ENCODE measurements at regions not wholly inside any gene's neighbourhood (a gene's known extent, or its start where the extent isn't known, plus 50 kb on each side); places are given as distances from the start of the nearest gene placed in this dataset.

DNA sequence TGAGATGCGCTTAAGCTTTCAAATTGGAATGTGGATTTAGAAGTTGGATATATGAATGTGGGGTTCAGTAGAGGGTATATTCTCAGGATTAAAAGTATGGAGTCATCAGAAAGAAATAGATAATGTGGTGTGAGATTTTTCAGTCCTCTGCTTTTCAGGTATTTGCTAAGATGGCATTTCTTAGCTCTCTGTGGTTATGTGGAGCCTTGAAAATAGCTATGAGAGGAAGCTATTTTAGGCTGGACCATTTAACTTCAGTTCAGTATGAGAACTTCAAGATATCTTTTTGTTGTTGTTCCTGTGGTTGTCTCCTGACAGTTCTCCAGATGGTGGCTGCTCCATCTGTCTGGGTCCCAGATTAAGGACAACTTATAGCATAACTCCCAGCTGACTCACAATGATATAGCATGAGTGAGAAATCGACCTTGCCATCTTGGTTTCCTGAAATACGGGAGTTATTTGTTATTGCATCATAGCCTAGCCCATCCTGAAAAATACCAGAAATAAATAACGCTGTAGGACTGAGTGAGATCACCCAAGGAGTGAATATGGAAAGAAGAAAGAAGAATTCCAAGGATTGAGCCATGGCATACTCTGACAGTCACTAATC lies 461.5 kb downstream of the ANXA1 start:
- peak; percentile 66 for DNase-seq (ENCODE audit: low read depth)
- no peak overlapping the region for H3K4me3 ChIP-seq (ENCODE audit: control insufficient read depth, low read depth, low read length)
- TF ChIP-seq, protein P1, sequence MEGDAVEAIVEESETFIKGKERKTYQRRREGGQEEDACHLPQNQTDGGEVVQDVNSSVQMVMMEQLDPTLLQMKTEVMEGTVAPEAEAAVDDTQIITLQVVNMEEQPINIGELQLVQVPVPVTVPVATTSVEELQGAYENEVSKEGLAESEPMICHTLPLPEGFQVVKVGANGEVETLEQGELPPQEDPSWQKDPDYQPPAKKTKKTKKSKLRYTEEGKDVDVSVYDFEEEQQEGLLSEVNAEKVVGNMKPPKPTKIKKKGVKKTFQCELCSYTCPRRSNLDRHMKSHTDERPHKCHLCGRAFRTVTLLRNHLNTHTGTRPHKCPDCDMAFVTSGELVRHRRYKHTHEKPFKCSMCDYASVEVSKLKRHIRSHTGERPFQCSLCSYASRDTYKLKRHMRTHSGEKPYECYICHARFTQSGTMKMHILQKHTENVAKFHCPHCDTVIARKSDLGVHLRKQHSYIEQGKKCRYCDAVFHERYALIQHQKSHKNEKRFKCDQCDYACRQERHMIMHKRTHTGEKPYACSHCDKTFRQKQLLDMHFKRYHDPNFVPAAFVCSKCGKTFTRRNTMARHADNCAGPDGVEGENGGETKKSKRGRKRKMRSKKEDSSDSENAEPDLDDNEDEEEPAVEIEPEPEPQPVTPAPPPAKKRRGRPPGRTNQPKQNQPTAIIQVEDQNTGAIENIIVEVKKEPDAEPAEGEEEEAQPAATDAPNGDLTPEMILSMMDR (conservative IDR thresholded peaks at IDR 0.05; ENCODE audit: control insufficient read depth, insufficient read depth, low read depth, low read length): no peak

DNA sequence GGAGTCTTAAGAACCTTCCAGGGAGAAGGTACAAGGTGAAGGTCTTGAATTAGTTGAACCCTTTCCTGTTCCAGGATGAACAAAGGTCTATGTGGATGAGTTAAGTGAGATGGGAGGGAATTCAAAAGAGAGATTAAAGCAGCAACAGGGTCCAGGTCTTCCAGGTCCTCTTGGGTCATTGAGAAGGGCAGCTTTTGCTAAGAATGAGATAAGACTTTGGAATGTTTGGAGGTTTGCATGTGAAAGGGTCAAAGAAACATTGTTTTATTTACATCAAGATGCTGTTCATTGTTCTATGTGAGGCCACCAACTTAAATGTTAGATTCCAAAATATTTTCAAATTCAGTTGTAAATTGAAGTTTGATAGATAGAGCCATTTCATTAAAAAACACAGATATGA lies 463.9 kb downstream of the ANXA1 start:
- no peak for DNase-seq (ENCODE audit: low read depth)
- TF ChIP-seq, protein P1 (conservative IDR thresholded peaks at IDR 0.05; ENCODE audit: control insufficient read depth, insufficient read depth, low read depth, low read length): no peak
- H3K4me3 ChIP-seq (ENCODE audit: control insufficient read depth, low read depth, low read length): no peak overlapping the region

DNA sequence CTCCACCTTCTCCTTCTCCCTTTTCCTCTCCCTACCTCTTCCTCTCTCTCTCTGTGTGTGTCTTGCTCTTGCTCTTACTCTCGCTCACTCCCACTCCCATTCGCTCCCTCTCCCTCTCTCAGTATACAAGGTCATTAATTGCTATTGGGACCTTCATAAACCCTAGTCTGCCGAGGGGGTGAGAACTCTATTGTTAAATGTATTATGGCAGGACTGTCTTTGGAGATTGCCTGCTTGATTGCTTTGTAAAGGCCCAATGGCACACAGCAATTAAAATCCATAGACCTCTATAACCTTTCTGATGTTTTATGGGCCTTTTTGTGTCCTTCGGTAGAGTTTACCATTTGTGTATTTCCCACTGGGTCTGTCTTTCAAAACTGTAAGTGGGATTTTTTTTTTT lies 465.9 kb downstream of the ANXA1 start:
- no peak for DNase-seq (ENCODE audit: low read depth)
- no peak overlapping the region for H3K4me3 ChIP-seq (ENCODE audit: control insufficient read depth, low read depth, low read length)

DNA sequence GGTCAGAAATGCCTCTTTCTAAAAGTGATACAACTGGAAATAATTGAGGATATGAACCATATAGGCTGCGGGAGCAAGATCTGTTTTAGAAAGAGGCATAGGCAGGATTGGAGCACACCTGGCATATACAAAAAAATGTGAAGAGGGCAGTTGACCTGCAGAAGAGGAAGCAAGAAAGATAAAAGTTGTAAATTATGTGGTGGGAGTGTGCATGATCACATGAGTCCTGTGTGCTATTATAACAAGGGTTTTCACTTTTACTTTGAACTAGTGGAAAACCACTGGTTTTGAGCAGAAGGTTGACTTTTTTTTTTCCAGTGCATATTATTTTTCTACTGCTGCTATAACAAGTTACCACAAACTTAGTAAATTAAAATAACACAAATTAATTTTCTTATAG lies 489.3 kb downstream of the ANXA1 start:
- TF ChIP-seq, protein P1 (conservative IDR thresholded peaks at IDR 0.05; ENCODE audit: control insufficient read depth, insufficient read depth, low read depth, low read length): no peak
- no peak overlapping the region for H3K4me3 ChIP-seq (ENCODE audit: control insufficient read depth, low read depth, low read length)
- DNase-seq (ENCODE audit: low read depth): no peak

More for the DNA sequence above, 465.9 kb downstream of the ANXA1 start:
- TF ChIP-seq, protein P1 (conservative IDR thresholded peaks at IDR 0.05; ENCODE audit: control insufficient read depth, insufficient read depth, low read depth, low read length): no peak

DNA sequence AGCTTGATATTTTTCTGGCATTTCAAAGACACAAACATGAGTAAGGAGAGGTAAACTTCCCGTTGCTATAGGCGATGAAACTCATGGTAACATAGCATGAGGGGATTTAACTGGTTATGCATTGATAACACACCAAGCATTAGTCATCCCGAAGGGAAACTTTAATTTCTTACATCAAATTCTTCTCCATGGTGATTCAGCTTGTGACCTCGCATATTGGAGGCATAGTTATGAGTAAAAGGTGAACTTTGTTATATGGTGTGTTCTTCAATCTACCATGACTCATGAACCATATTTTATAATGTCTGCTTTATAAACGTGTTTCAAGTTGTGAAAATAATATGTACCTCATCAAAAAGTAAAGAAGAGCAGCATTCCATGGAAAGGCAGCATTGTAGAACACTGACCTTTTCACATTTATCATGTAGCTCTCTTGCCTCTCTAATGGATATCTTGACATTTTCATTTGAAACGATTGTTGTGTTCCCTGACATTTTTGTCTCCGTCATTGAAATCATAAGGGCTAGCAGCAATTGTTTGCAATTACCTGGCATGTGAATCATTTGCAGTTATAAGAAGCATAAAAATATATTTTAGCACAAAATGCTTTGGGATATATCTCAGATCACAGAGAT lies 491.8 kb downstream of the ANXA1 start:
- TF ChIP-seq, protein P1 (conservative IDR thresholded peaks at IDR 0.05; ENCODE audit: control insufficient read depth, insufficient read depth, low read depth, low read length): no peak
- no peak overlapping the region for H3K4me3 ChIP-seq (ENCODE audit: control insufficient read depth, low read depth, low read length)
- peak; percentile 90 for DNase-seq (ENCODE audit: low read depth)

DNA sequence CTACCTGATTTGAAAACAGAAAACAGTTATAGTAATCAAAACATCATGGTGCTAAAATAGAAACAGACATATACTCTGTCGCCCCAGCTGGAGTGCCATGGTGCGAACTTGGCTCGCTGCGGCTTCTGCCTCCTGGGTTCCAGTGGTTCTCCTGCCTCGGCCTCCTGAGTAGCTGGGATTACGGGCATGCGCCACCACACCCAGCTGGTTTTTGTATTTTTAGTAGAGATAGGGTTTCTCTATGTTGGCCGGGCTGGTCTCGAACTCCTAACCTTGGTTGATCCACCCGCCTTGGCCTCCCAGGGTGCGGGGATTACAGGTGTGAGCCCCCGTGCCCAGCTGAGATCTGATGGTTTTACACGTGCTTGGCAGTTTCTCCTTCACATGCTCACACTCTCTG lies 495.9 kb downstream of the ANXA1 start:
- TF ChIP-seq, protein P1 (conservative IDR thresholded peaks at IDR 0.05; ENCODE audit: control insufficient read depth, insufficient read depth, low read depth, low read length): no peak
- no peak for DNase-seq (ENCODE audit: low read depth)
- no peak overlapping the region for H3K4me3 ChIP-seq (ENCODE audit: control insufficient read depth, low read depth, low read length)
